ENCODE measurements at regions not wholly inside any gene's neighbourhood (a gene's known extent, or its start where the extent isn't known, plus 50 kb on each side); places are given as distances from the start of the nearest gene placed in this dataset.
"Not testable (repeated sequence)": the region's sequence is repeated elsewhere in the genome, so short reads cannot be mapped to it uniquely, and the experiment has no call there.

DNA sequence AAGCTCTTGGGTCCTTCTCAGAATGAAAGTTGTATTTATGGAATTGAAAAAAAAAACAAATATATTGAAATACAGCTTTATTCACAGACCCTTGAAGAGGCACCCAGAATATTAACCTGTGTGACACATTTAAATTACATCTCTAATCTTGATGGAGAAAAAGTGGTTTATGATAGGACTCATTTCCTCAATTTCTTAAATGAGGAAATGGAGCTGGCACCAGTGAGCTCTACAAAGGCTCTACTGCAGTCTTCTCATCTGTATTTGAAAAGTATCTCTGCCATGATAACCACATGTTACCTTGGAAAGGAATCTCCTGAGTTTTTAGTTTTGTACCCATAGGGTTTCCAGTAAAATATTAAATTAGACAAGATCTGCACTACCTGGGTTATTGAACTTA, 186.5 kb downstream of the HIPK3 start:
- H3K4me3 ChIP-seq (ENCODE audit: low read depth, low read length) = no peak overlapping the region
- TF ChIP-seq, protein P1, sequence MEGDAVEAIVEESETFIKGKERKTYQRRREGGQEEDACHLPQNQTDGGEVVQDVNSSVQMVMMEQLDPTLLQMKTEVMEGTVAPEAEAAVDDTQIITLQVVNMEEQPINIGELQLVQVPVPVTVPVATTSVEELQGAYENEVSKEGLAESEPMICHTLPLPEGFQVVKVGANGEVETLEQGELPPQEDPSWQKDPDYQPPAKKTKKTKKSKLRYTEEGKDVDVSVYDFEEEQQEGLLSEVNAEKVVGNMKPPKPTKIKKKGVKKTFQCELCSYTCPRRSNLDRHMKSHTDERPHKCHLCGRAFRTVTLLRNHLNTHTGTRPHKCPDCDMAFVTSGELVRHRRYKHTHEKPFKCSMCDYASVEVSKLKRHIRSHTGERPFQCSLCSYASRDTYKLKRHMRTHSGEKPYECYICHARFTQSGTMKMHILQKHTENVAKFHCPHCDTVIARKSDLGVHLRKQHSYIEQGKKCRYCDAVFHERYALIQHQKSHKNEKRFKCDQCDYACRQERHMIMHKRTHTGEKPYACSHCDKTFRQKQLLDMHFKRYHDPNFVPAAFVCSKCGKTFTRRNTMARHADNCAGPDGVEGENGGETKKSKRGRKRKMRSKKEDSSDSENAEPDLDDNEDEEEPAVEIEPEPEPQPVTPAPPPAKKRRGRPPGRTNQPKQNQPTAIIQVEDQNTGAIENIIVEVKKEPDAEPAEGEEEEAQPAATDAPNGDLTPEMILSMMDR (IDR thresholded peaks at IDR 0.05; ENCODE audit: insufficient read depth, low read depth, low read length) = no peak

DNA sequence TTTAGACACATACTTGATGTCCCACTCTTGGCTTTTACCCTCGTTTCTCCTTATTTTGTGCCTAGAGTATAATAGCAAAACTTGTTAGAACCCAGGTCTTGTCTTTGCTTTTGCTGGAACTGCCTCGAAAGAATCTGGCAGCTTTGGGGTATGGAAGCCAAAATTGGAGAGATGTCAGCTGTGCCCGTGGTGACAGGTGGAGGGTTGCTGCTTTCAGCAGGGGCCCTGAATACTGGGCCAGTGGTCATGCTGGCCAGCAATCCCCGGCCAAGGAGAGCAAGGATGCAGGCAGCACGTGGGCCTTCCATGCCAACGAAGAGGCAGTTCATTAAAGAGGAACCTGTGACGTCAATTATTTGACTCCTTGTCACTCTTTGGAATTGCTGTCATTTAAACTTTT, 181.1 kb downstream of the HIPK3 start:
- TF ChIP-seq, protein P1 (IDR thresholded peaks at IDR 0.05; ENCODE audit: insufficient read depth, low read depth, low read length) = no peak
- H3K4me3 ChIP-seq (ENCODE audit: low read depth, low read length) = no peak overlapping the region
- DNase-seq (ENCODE audit: low read depth) = no peak

More for the DNA sequence above, 186.5 kb downstream of the HIPK3 start:
- DNase-seq (ENCODE audit: low read depth) = no peak

DNA sequence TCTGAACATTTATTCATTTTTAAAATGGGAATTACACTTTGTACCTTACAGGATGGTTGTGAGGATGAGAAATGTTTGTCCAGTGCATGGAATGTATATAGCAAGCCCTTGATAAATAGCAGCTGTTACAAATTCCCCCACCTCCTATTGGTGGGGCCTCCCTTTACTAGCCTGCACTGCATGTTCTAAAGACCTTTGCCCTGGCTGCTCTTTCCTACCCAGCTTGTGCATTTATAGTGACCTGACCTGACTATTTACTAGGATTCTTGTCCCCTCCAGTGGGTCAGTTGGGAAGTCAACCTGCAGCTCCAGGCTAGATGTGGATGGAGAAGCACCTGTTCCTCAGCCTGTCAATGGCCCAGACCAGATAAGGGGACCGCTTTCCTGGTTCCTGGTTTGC, 180.3 kb downstream of the HIPK3 start:
- H3K4me3 ChIP-seq (ENCODE audit: low read depth, low read length) = no peak overlapping the region
- no peak for DNase-seq (ENCODE audit: low read depth)
- TF ChIP-seq, protein P1 (IDR thresholded peaks at IDR 0.05; ENCODE audit: insufficient read depth, low read depth, low read length) = no peak

DNA sequence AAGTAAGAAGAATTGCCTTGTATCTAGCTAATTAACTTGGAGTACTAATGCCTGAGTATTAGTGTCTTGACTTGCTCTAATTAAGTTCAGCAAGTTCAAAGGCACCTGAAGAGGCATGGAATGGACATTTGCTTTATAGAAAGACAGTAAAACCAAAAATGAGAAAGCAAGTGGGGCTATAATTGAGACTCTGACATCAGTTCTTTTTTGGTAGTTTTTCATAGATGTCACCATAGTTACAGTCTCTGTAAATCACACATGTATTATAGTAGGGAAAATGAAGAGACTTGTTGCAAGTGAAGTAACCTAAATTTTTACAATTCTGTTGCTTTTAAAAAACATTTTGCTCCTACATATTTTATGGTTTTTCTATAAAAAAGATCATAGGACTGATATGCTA, 178.0 kb downstream of the HIPK3 start:
- H3K4me3 ChIP-seq (ENCODE audit: low read depth, low read length) = no peak overlapping the region
- TF ChIP-seq, protein P1 (IDR thresholded peaks at IDR 0.05; ENCODE audit: insufficient read depth, low read depth, low read length) = no peak
- DNase-seq (ENCODE audit: low read depth) = no peak

DNA sequence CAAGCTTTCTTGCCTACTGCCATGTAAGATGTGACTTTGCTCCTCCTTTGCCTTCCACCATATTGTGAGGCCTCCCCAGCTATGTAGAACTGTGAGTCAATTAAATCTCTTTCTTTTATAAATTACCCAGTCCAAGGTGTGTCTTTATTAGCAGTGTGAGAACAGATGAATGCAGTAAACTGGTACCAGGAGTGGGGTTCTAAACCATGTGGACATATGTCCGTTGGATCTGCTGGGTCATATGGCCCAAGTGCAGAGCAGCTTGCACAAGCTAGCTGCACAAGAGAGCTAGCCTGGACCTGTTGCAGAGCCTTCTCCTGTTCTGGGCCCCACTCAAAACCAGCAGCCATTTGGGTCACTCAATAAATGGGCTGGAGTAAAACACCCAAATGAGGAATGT, 177.1 kb downstream of the HIPK3 start:
- no peak for DNase-seq (ENCODE audit: low read depth)
- TF ChIP-seq, protein P1 (IDR thresholded peaks at IDR 0.05; ENCODE audit: insufficient read depth, low read depth, low read length) = no peak
- H3K4me3 ChIP-seq (ENCODE audit: low read depth, low read length) = no peak overlapping the region

DNA sequence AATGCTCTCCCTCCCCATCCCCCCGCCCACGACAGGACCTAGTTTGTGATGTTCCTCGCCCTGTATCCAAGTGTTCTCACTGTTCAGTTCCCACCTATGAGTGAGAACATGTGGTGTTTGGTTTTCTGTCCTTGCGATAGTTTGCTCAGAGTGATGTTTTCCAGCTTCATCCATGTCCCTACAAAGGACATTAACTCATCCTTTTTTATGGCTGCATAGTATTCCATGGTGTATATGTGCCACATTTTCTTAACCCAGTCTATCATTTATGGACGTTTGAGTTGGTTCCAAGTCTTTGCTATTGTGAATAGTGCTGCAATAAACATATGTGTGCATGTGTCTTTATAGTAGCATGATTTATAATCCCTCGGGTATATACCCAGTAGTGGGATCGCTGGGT, 171.3 kb downstream of the HIPK3 start:
- not testable (repeated sequence) for DNase-seq (ENCODE audit: low read depth); H3K4me3 ChIP-seq (ENCODE audit: low read depth, low read length)

DNA sequence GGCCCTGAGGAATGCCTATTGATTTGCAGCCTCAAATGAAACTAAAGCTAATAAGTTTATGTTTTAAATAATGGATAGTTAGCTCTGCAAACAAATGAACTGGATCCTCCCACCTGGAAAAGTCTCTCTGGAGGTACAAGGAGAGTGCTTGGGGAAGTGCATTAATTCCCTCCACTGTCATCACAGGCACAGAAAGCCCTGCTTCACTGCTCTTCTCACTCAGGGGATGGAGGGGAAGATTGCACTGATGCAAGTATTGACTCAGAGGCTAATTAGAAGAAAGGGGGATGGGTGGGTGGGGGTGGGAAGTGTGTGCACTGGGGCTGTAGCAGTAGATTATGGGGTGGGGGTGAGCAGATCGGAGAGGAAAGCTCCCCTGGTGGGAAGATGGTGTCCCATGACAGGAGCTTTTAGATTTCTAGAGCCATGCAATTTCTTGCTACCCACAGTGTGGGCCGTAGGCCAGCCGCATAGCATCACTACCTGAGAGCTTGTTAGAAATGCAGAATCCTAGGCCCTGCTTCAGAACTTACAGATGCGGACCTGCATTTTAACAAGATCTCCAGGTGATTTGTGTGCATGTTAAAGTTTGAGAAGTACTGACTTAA, 163.9 kb downstream of the HIPK3 start:
- TF ChIP-seq, protein P1 (IDR thresholded peaks at IDR 0.05; ENCODE audit: insufficient read depth, low read depth, low read length) = no peak
- DNase-seq (ENCODE audit: low read depth) = no peak

More for the DNA sequence above, 163.9 kb downstream of the HIPK3 start:
- H3K4me3 ChIP-seq (ENCODE audit: low read depth, low read length) = no peak overlapping the region
